Mucosa of gallbladder (tissue), 1 donor: ENCODE measurements at regions not wholly inside any gene's neighbourhood (a gene's known extent, or its start where the extent isn't known, plus 50 kb on each side); places are given as distances from the start of the nearest gene placed in this dataset.
"Not testable (repeated sequence)": the region's sequence is repeated elsewhere in the genome, so short reads cannot be mapped to it uniquely, and the experiment has no call there.

Source experiments
- DNase-seq: peaks from one replicate; pipeline ENCODE4 v3.0.0-alpha.2; 2020; ENCODE audit warnings: low spot score
- donor health status: DM: no; HTN: no; CAD: no.

DNA sequence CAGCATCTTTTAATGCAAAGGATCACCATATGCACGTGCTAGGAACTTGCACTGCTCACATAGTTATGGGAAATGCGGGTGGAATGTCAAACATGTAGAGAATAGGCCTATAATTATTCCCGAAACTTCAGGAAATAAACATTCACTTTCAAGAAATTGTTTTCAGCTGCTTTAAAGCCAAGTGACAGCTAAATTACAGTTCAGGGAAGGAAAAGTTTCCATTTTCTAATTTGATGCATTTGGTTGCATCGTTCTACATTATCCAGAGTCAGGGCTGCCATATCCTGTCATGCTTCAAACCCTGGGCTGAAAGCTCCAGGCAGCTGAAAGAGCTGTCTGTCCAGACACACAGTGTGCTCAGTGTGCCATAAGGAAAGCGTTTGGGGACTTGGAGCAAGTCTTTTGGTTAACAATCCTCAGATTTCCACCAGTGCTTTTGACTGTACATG is 518.1 kb downstream of the CSNK1G3 start:
- DNase-seq: no peak

DNA sequence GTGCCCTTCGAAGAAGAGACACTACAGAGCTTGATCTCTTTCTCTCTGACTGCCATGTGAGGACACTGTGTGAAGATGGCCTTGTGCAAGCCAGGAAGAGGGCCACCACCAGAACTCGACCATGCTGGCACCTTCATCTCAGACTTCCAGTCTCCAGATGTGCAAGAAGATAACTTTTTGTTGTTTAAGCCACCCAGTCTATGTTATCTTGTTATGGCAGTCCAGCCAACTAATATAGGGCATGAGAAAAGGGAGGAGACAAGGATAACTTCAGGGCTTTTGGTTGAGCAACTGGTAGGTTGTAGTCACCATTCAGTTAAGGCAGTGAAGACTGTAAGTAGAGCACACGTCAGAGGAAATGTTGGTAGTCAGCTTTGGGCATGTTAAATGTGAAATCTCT is 515.5 kb downstream of the CSNK1G3 start:
- no peak for DNase-seq

DNA sequence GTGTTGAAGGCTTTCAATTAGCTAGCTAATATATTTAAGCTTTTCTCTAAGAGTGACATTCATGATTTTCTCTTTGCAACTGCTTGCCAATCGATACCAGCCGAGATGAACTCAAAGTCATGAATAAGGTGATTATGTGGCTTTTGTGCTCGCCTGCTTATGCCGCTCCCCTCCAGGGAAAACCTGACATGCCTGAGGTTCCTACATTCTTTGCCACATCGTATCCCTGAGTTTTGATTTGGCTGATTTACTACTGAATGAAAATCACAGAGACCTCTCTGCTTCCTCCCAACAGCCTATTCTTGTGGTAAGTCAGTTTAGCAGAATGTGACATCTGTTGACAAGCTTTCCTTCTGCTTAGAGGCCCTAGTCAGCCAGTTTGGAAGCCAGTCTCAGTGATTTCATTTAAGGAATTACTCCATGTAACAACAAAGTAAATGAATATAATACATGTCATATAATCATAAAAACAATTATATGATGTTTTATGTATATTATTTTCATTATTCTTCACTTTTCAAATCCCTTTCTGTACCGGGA is 513.4 kb downstream of the CSNK1G3 start:
- no peak for DNase-seq

DNA sequence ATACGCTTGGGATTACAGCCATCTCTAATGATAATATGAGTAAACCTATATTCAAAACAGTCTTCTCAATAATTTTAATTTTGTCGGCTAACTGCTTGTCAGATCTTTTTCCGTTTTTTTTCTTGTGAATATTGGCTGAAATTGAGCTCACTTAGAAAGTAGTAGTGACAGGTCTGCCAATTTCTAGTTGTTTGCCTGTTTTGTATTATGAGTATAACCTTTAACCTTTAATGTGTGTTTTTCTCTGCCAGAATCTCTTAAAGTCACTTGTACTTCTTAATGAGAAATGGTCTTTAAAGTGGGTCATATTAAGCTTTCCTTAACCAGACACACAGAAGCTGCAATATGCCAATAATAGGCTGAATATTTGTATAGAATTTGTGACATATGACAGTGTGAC is 511.0 kb downstream of the CSNK1G3 start:
- DNase-seq: no peak

DNA sequence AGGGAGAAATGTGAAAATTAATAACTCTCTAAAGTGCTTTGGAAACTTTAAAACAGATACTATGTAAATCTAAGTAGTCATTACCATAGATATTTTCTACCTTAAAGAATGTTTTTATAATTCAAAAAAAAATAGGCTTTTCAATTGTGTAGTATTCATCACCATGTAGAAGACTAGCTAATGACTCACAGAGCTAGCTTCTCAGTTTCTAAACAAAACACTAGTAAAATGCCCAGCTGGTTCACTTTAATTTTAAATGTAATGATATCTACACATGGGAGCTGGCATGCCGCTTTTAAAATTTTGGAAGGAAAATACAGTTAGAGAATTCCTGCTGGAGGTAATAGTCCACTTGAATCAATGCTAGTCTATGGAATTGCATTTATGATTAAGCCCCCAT is 509.8 kb downstream of the CSNK1G3 start:
- DNase-seq: no peak

DNA sequence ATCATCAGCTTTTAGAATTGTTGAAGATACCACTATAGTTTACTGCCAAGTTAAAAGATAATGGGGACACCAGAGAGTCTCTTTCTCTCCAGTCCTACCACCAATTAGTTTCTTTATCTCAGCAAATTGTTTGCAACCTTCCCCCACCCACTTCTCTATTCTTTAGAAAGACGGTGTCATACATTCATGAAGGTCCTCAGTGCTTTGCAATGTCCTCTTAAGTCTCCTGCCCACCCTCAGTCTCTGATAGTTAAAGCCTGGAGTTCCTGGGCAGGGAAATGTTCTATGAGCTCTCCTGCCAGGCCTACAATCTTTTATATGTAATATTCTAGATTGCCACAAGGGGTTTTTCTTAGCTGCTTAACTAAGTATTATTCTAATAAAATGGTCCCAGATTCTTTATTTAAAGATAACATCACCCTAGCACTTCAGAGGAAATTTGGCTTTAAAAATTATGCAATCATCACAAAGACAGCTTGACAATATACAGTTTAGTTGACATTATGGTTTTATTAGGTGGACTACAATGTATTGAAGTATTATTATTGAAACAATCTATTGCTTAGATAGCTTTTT is 509.2 kb downstream of the CSNK1G3 start:
- no peak for DNase-seq

DNA sequence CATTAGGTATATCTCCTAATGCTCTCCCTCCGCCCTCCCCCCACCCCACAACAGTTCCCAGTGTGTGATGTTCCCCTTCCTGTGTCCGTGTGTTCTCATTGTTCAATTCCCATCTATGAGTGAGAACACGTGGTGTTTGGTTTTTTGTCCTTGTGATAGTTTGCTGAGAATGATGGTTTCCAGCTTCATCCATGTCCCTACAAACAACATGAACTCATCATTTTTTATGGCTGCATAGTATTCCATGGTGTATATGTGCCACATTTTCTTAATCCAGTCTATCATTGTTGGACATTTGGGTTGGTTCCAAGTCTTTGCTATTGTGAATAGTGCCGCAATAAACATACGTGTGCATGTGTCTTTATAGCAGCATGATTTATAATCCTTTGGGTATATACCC is 505.3 kb downstream of the CSNK1G3 start:
- not testable (repeated sequence) for DNase-seq

DNA sequence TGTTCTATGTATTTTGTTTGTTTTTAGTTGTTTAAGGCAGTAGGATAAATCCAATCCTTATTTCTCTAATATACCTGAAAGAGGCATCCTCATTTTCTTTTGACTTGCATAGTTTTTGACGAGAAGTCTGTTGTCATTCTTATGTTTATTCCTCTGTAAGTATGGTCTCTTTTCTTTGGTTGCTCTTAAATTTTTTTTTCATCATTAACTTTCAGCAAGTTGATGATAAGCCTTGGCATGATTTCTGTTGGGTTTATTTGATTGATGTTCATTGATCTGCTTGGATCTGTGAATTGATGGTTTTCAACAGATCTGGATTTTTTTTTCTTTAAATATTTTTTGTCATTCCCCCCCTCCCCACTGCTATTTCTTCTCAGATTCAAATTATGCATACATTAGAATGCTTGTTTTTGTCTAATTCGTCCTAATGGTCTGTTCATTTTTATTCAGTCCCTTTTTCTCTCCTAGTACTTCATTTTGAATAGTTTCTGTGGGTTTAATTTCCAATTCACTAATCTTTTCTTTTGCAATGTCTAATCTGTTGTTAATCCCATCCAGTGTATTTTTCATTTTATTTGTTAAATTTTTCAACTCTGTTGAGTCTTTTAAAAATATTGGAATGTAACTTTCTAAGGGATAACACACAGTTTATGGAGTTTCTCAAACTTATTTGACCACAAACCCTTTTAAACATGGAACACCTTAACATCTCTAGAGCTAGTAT is 495.9 kb downstream of the CSNK1G3 start:
- DNase-seq: no peak

DNA sequence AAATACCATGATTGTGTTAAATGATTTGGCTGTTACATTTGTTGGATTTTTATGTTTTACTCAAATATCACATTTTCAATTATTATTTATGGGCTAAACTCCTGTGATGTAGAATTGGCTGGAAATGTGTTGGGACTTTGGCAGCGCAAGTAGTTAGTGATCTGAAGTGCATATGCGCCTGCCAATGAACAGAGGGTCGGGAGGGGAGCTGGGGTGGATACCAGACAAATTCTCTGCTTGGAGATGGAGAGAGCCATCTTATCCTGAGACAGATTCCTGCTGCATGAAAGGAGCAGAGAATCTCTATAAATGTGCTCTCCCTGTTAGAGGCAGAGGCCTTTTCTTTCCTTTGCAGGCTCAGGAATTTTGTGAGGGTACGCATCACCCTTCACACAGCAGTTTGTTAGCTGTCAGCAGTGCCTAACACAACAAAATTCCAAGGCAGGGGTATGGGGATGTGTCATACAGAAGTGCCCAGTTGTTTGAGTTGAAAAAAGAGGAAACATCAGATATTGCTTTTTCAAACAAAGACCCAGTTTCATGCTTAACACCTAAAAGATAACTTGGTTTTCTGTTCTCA is 489.1 kb downstream of the CSNK1G3 start:
- no peak for DNase-seq

DNA sequence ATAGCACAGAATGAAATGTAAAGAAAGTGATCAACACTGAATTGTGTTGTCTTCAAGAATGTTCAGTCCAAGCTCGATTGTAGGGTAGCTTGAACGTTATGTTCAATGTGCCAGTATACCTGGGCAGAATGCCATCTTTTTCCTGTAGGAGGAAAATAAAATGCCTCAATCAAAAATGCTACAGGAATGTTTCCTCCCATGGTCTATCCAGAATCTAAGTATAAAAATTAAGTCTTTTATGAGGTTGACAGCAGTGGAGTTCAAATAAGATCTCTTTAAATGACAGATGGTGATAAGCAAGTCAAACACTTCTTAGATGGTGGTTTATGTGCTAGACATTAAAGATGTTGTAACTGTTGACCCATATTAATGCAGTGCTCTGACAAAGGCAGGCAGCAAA is 488.6 kb downstream of the CSNK1G3 start:
- no peak for DNase-seq

DNA sequence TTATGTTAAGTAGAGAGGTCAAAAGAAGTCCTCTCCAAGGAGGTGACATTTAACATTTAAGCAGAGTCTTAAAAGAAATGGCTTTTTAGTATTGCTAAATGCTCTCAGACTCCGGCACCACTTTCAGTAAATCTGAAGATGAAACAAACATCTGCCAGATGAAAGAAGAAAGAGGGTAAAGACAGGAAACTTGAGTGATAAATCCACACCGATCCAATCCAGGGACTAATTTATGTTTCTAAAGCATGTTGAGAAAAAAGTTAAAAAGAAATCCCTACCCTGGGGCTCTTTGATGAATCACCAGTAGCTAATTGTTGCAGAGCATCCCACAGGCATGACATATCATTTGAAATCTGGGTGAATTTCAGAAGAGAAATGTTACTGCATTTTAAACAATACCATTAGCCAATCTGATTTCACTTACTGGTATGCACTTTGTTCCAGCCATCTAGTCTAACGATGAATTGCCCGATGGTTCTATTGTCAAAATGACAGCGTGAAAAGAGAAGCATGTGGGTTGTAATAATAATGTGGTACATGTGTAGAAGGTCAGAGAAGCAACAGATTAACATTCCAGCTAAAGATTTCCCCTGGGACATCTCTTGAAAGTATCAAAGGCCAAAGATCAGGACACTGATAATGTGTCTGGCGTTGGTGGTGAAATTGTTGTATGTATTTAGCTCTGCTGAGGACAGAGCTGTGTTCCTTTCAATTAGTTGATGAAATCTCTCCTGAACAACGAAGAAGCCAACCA is 485.7 kb downstream of the CSNK1G3 start:
- no peak for DNase-seq

DNA sequence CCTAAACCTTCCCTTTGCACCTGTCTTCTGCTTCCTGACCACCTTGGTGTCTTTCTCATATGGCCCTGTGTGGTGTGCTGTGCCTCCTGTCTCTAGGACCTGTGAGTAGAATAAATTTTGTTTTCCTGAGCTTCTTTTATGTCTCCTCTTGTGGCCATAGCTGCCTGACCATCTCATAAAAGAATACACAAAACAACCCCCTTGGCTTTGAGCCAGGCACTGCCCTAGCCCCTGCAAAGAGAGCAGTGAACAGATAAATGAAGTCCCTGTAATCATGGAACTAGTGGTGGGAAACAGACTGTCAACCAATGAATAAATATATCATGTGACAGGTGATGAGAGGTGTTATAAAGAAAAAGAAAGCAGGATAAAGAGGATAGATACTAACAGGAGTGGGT is 485.1 kb downstream of the CSNK1G3 start:
- DNase-seq: no peak

DNA sequence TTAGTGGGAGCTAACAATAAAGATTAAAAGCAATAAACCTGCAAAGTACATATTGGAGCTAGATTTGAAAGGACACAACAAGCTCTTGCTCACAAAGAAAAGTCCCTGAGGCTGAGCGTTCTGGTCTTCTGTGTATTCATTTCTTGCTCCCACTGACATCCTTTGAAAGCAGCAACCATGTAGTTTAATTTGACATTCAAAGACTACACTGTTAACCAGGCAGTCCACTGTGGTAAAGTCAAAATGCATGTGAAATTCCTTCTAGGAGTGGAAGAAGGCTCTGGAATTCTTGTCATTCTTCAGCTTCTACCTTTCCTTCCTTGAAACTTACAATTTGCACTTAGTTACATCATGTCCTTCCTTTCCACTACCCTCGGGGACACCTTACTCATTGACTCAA is 480.7 kb downstream of the CSNK1G3 start:
- no peak for DNase-seq

DNA sequence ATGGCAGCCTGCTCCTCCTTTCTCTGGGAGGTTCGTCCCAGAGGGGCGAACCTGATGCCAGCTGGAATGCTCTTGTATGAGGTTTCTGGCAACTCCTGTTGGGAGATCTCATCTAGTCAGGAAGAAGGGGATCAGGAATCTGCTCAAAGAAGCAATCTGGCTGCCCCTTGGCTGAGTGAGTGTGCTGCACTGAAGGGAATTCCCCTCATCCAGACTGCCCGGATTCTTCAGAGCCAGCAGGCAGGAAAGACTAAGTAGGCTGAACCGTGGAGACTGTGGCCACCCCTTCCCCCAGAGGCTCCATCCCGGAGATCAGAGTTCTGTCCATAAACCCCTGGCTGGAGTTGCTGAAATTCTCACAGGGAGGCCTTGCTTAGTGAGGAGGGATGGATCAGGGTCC is 476.0 kb downstream of the CSNK1G3 start:
- no peak for DNase-seq

DNA sequence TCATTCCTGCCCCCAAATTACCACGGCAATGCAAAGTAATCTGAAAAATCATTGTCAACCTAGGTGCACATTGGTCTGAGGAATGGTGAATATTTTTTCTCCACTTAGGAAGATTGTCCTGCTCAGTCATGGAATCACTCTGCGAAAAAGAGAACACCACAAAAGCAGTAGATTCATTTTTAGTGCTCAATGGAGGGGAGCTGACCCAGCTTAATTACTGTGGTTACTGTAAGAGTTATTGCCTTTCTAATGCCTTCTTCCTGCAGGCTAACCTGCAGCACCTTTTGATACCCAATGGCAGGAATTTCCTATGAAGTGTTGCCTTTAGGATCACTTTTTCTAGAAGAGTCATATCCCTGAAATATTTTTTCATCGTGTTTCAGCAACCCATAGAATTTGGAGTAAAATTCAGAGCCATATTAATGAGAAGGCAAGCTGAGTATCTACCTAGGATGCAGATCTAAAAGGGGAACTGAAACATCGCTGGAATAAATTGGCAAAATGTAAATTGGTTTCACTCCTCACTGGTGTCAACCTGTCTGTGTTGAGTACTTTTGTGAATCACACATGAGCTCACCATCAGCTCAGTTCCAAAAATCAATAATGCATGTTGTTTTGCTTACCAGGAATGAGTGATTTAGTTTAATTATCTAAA is 464.5 kb downstream of the CSNK1G3 start:
- no peak for DNase-seq

DNA sequence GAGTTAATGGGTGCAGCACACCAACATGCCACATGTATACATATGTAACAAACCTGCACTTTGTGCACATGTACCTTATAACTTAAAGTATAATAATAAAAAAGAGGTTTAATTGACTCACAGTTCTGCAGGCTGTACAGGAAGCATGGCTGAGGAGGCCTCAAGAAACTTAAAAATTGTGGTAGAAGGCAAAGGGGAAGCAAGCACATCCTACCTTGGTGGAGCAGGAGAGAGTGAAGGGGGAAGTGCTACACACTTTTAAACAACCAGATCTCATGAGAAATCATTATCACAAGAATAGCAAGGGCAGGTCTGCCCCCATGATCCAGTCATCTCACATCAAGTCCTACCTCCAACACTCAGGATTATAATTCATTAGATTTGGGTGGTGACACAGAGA is 463.5 kb downstream of the CSNK1G3 start:
- not testable (repeated sequence) for DNase-seq

DNA sequence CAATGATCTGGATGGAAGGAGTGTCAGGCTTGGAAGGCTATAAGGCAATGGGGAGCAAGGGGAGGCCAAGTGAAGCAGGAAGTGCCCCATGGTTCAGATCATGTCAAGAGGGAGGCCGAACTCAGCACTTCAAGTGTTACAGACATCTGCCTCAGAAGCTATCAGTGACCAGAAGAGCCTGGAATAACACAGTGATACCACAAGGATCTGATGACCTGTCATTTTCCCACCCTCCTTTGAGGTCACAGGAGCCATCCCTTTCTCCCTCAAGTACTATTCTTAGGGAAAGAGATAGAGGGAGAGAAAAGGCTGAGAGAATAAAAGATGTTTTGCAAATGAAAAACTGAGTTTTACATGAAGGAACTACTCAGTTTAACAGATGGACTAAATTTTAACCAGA is 454.8 kb downstream of the CSNK1G3 start:
- no peak for DNase-seq

DNA sequence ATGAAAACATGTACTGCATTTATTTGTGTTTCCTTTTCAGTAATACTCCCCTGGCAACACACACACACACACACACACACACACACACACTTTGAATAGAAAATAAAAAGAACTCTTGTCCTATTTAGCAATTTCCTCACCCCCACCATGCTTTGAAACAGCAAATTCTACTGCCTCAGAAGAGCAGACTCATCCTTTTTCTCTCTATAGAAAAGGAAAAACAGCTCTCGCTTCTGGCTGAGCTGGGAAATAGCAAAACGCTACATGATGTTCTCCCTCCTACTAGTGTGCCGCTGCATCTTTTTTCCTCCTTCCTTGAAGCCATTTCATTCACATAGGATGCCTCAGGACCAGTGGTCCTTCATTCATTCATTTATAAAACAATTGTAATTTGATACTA is 453.6 kb downstream of the CSNK1G3 start:
- no peak for DNase-seq

DNA sequence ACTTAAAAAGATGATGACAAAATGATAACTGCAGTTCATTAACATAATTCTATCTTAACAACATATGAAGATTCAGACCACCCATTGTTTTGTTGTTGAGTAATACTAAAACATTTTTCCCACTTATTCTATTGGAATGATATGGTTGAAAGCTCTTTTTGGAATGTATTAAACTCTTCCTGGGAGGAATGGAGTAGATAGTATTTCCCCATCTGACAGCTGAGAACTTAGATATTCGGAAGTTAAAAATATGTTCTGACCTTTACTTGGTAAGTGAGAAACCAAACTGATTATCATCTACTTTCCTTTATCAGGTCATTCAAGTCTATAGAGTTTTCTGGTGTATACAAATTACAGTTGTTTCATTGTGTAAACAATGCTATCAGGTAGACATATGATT is 452.9 kb downstream of the CSNK1G3 start:
- no peak for DNase-seq

DNA sequence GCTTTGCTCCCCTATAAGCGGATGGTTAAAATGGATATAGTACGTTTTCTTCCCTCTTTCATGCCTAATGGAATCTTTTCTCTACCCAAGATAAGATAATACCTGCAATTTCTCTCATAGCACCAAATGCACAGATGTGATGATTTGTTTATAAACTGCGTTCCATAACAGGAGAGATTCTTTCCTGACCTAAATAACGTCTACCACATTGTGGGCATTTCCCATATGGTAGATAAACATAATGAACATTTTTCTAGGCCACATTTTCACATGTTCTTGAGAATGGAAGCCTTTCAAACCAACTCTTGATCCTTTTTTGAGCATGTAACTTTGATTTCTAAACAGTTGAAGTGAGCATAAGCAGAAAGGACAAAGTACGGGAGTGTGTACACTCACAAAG is 448.5 kb downstream of the CSNK1G3 start:
- no peak for DNase-seq

DNA sequence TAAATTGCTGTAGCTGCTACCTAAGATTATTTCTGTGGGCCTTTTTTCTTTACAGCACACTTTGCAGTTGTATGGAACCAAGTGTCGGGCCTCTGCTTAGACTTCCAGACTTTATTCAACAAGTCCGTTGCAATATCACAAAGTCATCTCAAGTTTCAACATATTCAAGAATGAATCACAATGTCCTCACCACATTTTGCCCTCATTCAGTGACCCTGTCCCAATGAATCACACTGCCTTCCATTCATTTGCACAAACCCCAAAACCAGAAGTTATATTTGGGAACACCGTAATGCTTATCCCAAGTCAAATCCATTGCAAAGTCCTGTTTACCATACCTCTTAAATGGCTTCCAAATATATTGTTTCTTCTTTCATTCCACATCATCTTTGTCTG is 439.6 kb downstream of the CSNK1G3 start:
- no peak for DNase-seq
